Stomach (tissue), 8 donors: ENCODE measurements at regions not wholly inside any gene's neighbourhood (a gene's known extent, or its start where the extent isn't known, plus 50 kb on each side); places are given as distances from the start of the nearest gene placed in this dataset.

Experiments used
- DNase-seq, 2 donors: peaks; one replicate each; pipeline versions ENCODE4 v3.0.0 to v3.0.0-alpha.2; 2013 to 2019
- H3K27ac ChIP-seq, 5 donors: fragments of 200-600 bp in 4 of 5; sonication (generic) in 4 of 5; one replicate each; pipeline ENCODE4 v1.5.1; 2013 to 2019; ENCODE audit warnings: mild to moderate bottlenecking in 1 of 5, moderate library complexity in 1 of 5
- H3K27me3 ChIP-seq, 3 donors: fragments of 200-600 bp; sonication (generic); one replicate each; pipeline ENCODE4 v1.5.1; 2017 to 2019; ENCODE audit warnings: mixed run types in 1 of 3
- H3K36me3 ChIP-seq, 4 donors: fragments of 200-600 bp; sonication (generic); 1 replicate in 3 of 4; 2 replicates in 1 of 4; pipeline ENCODE4 v1.5.1; 2016 to 2019
- H3K4me1 ChIP-seq, 4 donors: fragments of 200-600 bp; sonication (generic); one replicate each; pipeline ENCODE4 v1.5.1; 2016 to 2019
- H3K4me3 ChIP-seq, 4 donors: fragments of 200-600 bp; sonication (generic) in 3 of 4; one replicate each; pipeline ENCODE4 v1.5.1; 2016 to 2019; ENCODE audit warnings: mild to moderate bottlenecking in 1 of 4
- H3K9me3 ChIP-seq, 4 donors: fragments of 200-600 bp; sonication (generic); one replicate each; pipeline ENCODE4 v1.5.1; 2016 to 2019
- EP300 ChIP-seq: sonication (generic); formaldehyde crosslinking; IDR thresholded peaks from one replicate; pipeline ENCODE4 v1.6.1; 2017; ENCODE audit warnings: antibody characterized with exemption
- POLR2A ChIP-seq, 4 donors: fragments of 450-650 bp; IDR thresholded peaks; one replicate each; pipeline ENCODE4 v1.6.1; 2016; ENCODE audit warnings: antibody characterized with exemption in 4 of 4, control low read depth in 2 of 4, mild to moderate bottlenecking in 1 of 4, moderate library complexity in 1 of 4
- POLR2AphosphoS5 ChIP-seq, 3 donors: sonication (generic); formaldehyde crosslinking; IDR thresholded peaks; one replicate each; pipeline ENCODE4 v1.6.1; 2016; ENCODE audit warnings: antibody characterized with exemption in 3 of 3
- WGBS, 5 donors: extraction: QIAGEN DNeasy Blood & Tissue Kit in 3 of 5; methylation state at CpG; one replicate each; pipeline versions ENCODE4 v1.1.5 to v1.1.7; 2013 to 2018; 5-methylcytosine and 5-hydroxymethylcytosine counted together
- intact Hi-C: fragments of 100-400 bp; cut with DNase I; formaldehyde crosslinking; loops from one replicate; pipeline ENCODE4 v1.15.1; 2023; ENCODE audit warnings: low total_unique reads
- TF ChIP-seq, protein P1 (sequence below), 7 experiments: fragments of 450-650 bp in 4 of 7; fragments of 200-600 bp in 3 of 7; sonication (generic) in 3 of 7; IDR thresholded peaks; one replicate each; pipeline ENCODE4 v1.5.1; 2016 to 2019; ENCODE audit warnings: antibody characterized with exemption in 7 of 7, control low read depth in 2 of 7, mild to moderate bottlenecking in 1 of 7
- donor health status: healthy with polysubstance abuse.
- donor health status: Bipolar disorder and iron deficiency.
- donor health status: healthy.

DNA sequence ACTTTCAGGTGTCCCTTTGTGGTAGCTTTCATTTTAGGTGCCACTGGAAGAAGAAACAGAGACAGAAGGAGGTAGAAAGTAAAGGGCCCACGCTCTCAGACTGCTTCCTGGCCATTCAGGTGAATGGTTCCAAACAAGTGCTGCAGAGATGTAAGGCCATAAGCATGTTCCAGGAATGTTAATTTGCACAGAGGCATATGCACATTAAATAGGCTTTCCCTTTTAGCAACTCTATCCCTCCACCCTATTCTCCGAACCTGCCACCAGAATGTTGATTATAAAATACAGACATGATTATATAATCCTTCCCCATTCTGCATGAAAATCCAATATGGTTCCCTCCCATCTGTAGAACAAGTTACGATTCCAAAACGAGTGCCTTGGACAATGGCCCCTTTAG lies 297.2 kb downstream of the C6orf118 start:
- H3K4me3 ChIP-seq = no peak overlapping the region
- 63 to 83% (median 76%) methylated on average over 4 of the region's 4 CpGs for WGBS, 5 donors
- peaks cover 0 to 16% (median 3%) of the 10 kb centered on the region in 4 donors for H3K9me3 ChIP-seq
- no peaks in the 10 kb centered on the region for H3K27me3 ChIP-seq
- no peak for DNase-seq
- TF ChIP-seq POLR2AphosphoS5 (IDR thresholded peaks at IDR 0.05) = no peak
- TF ChIP-seq EP300 = no peak
- H3K4me1 ChIP-seq = no peaks in the 10 kb centered on the region
- H3K36me3 ChIP-seq = no peaks in the 10 kb centered on the region
- intact Hi-C loops = no loop called here
- H3K27ac ChIP-seq = no peak overlapping the region

DNA sequence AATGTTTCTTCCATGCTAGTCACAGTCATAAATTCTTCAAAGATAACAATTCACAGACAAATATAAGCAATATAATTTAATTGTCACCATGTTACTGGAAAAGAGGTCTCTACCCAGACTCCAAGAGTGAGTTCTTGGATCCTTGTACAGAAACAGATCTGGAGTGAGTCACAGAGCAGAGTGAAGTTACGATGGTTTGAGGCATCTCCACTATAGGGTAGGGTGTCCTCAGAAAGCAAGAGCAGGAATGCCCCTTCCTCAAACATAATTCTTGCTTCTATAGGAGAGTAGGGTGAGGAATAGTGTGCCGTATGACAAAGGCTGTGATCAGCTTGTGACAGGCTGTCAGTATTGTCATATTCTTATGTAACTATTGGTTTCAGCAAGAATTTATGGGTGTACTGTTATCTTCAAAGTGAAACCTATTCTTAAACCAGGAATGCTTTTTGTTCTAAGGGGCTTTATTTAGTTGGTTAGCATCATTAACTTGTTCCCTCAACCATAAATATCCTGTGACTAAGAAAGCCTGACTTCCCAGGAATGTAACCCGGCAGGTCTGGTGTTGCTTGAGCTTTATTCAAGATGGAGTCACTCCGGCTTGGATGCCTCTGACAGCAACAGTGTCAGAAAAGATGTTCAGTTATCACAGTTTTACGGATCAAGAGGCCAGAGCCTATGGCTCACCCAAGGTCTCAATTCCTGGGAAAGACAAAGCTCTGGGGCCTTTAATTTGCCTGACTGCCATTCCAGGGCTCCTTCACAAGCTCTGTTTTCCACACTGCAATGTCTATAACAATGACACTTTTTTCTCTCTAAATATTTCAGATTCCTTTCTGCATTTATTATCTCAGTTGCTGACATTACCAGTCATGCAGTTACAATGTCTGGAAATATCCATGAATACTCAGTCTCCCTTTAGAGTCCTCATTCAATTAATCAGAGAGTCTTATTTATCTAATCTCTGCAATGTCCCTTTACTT lies 298.6 kb downstream of the C6orf118 start:
- H3K4me3 ChIP-seq = no peak overlapping the region
- no peaks in the 10 kb centered on the region for H3K4me1 ChIP-seq
- H3K9me3 ChIP-seq = peaks cover 0 to 16% (median 11%) of the 10 kb centered on the region in 4 donors
- H3K27me3 ChIP-seq = no peaks in the 10 kb centered on the region
- WGBS, 5 donors = 61 to 80% (median 73%) methylated on average over 5 of the region's 5 CpGs
- TF ChIP-seq, protein P1, sequence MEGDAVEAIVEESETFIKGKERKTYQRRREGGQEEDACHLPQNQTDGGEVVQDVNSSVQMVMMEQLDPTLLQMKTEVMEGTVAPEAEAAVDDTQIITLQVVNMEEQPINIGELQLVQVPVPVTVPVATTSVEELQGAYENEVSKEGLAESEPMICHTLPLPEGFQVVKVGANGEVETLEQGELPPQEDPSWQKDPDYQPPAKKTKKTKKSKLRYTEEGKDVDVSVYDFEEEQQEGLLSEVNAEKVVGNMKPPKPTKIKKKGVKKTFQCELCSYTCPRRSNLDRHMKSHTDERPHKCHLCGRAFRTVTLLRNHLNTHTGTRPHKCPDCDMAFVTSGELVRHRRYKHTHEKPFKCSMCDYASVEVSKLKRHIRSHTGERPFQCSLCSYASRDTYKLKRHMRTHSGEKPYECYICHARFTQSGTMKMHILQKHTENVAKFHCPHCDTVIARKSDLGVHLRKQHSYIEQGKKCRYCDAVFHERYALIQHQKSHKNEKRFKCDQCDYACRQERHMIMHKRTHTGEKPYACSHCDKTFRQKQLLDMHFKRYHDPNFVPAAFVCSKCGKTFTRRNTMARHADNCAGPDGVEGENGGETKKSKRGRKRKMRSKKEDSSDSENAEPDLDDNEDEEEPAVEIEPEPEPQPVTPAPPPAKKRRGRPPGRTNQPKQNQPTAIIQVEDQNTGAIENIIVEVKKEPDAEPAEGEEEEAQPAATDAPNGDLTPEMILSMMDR (IDR thresholded peaks at IDR 0.05) = no peak
- no peak for TF ChIP-seq EP300
- no peak for TF ChIP-seq POLR2AphosphoS5 (IDR thresholded peaks at IDR 0.05)
- TF ChIP-seq POLR2A (IDR thresholded peaks at IDR 0.05) = no peak
- DNase-seq = no peak
- intact Hi-C loops = no loop called here
- H3K27ac ChIP-seq = no peak overlapping the region
- H3K36me3 ChIP-seq = no peaks in the 10 kb centered on the region

DNA sequence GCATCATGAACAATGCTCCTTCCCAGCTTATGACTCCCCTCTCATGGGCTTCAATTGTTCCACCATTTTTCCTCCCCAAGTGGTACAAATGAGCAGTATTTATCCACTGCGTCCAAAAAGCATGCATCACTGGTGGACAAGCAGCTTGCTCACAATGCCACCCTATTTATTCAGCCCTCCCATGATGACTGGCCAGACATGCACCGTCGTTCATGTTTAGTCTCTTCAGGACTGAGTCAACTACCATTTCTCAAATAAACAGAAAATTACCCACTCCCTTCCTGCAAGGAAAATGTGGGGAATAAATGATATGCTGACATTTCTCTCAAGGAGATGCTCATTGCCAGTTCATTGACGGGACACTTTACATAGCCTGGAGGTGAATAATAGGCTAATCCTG lies 300.4 kb downstream of the C6orf118 start:
- Histone ChIP-seq H3K9me3 (peaks cover 0 to 27% (median 15%) of the 10 kb centered on the region in 4 donors), H3K4me1 (no peaks in the 10 kb centered on the region), H3K27me3 (no peaks in the 10 kb centered on the region), H3K36me3 (no peaks in the 10 kb centered on the region), H3K27ac (no peak overlapping the region), H3K4me3 (no peak overlapping the region)
- intact Hi-C loops = no loop called here
- DNase-seq = no peak
- TF ChIP-seq, protein P1 (IDR thresholded peaks at IDR 0.05) = no peak
- TF ChIP-seq POLR2AphosphoS5 (IDR thresholded peaks at IDR 0.05) = no peak
- no peak for TF ChIP-seq POLR2A (IDR thresholded peaks at IDR 0.05)
- TF ChIP-seq EP300 = no peak
- WGBS, 5 donors = 70 to 90% (median 74%) methylated on average over 4 of the region's 4 CpGs

GRCh38 chr6:165002866-165003265 lies 306.5 kb downstream of the C6orf118 start:
- WGBS, 5 donors = 78 to 82% (median 79%) methylated on average over 11 of the region's 11 CpGs
- H3K27ac ChIP-seq = no peak overlapping the region
- DNase-seq = no peak
- no peaks in the 10 kb centered on the region for H3K36me3 ChIP-seq
- H3K4me1 ChIP-seq = no peaks in the 10 kb centered on the region
- peaks cover 0 to 31% (median 22%) of the 10 kb centered on the region in 4 donors for H3K9me3 ChIP-seq
- no peak overlapping the region for H3K4me3 ChIP-seq
- TF ChIP-seq POLR2A (IDR thresholded peaks at IDR 0.05) (no peak), POLR2AphosphoS5 (IDR thresholded peaks at IDR 0.05) (no peak)
- TF ChIP-seq, protein P1 (IDR thresholded peaks at IDR 0.05) = no peak
- intact Hi-C loops = no loop called here
- H3K27me3 ChIP-seq = no peaks in the 10 kb centered on the region

GRCh38 chr6:165002358-165002757 lies 307.0 kb downstream of the C6orf118 start:
- DNase-seq = no peak

More at GRCh38 chr6:165002358-165002757, 307.0 kb downstream of the C6orf118 start:
- intact Hi-C loops = no loop called here
- TF ChIP-seq POLR2AphosphoS5 (IDR thresholded peaks at IDR 0.05) (no peak), EP300 (no peak), POLR2A (IDR thresholded peaks at IDR 0.05) (no peak)
- TF ChIP-seq, protein P1 (IDR thresholded peaks at IDR 0.05) = no peak
- Histone ChIP-seq H3K27me3 (no peaks in the 10 kb centered on the region), H3K4me1 (no peaks in the 10 kb centered on the region), H3K4me3 (no peak overlapping the region), H3K27ac (no peak overlapping the region), H3K36me3 (no peaks in the 10 kb centered on the region), H3K9me3 (peaks cover 0 to 31% (median 22%) of the 10 kb centered on the region in 4 donors)
- 79 to 88% (median 88%) methylated on average over 4 of the region's 4 CpGs for WGBS, 5 donors
